ENCODE measurements at regions not wholly inside any gene's neighbourhood (a gene's known extent, or its start where the extent isn't known, plus 50 kb on each side); places are given as distances from the start of the nearest gene placed in this dataset.

DNA sequence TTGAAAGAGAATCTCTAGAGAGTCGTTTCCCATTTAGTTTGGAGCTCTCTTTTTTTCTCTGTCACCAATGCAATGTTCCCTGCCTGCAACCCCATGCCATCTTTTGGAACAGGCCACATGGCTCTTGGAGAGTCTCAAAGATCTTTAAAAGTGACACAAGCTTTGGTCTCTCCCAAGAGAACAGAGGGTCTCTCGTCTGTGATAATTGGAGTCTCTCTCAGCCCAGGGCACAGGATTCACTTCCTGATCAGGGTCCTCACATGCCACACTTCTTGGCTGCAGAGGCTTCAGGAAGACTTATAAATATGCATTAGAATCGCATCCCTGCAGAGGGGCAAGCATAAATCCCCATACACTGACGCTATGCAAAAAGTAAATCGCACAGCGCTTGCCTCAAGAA lies 240.5 kb downstream of the IRS2 start:
- FAIRE-seq (no peak), DNase-seq (ENCODE audit: low read depth, low spot score) (no peak)
- no peaks in the 10 kb centered on the region for H4K20me1 ChIP-seq (ENCODE audit: control insufficient read depth, extremely low read depth, insufficient read depth, low read length)
- H3K9me1 ChIP-seq (ENCODE audit: control insufficient read depth, extremely low read depth, insufficient read depth, low read length) = no peaks in the 10 kb centered on the region
- no peak overlapping the region for H3K4me3 ChIP-seq (ENCODE audit: control insufficient read depth in 2 of 3, extremely low read depth in 1 of 3, insufficient read depth in 2 of 3, low read depth in 1 of 3, low read length in 3 of 3)
- H3K4me1 ChIP-seq (ENCODE audit: control insufficient read depth, extremely low read depth, insufficient read depth, low read length) = no peaks in the 10 kb centered on the region
- no peak overlapping the region for H3K27ac ChIP-seq (ENCODE audit: control insufficient read depth, insufficient read depth, low read length)
- no peaks in the 10 kb centered on the region for H3K27me3 ChIP-seq (ENCODE audit: control insufficient read depth, extremely low read depth, insufficient read depth, low read length)
- no peaks in the 10 kb centered on the region for H3K79me2 ChIP-seq (ENCODE audit: control insufficient read depth, insufficient read depth, low read length)
- no peaks in the 10 kb centered on the region for H3K36me3 ChIP-seq (ENCODE audit: control insufficient read depth in 2 of 2, extremely low read depth in 1 of 2, insufficient read depth in 2 of 2, low read length in 2 of 2)
- H3K9ac ChIP-seq (ENCODE audit: control insufficient read depth, extremely low read depth, insufficient read depth, low read length) = no peak overlapping the region
- H3K4me2 ChIP-seq (ENCODE audit: control insufficient read depth, extremely low read depth, insufficient read depth, low read depth, low read length) = no peak overlapping the region
- dilution Hi-C loops (cut with MboI; ENCODE audit: extremely low pct_ligation_motif_present, low sequenced_read_pairs) = no loop called here
- no peaks in the 10 kb centered on the region for H3K9me3 ChIP-seq (ENCODE audit: control insufficient read depth, low read depth, low read length)
- no peak overlapping the region for H2AFZ ChIP-seq (ENCODE audit: control insufficient read depth, low read length)
- TF ChIP-seq, protein P1, sequence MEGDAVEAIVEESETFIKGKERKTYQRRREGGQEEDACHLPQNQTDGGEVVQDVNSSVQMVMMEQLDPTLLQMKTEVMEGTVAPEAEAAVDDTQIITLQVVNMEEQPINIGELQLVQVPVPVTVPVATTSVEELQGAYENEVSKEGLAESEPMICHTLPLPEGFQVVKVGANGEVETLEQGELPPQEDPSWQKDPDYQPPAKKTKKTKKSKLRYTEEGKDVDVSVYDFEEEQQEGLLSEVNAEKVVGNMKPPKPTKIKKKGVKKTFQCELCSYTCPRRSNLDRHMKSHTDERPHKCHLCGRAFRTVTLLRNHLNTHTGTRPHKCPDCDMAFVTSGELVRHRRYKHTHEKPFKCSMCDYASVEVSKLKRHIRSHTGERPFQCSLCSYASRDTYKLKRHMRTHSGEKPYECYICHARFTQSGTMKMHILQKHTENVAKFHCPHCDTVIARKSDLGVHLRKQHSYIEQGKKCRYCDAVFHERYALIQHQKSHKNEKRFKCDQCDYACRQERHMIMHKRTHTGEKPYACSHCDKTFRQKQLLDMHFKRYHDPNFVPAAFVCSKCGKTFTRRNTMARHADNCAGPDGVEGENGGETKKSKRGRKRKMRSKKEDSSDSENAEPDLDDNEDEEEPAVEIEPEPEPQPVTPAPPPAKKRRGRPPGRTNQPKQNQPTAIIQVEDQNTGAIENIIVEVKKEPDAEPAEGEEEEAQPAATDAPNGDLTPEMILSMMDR (optimal IDR thresholded peaks at IDR 0.05 in 1 of 3, IDR thresholded peaks at IDR 0.05 in 1 of 3, conservative IDR thresholded peaks at IDR 0.05 in 1 of 3; ENCODE audit: extremely low read depth in 1 of 3, insufficient read depth in 2 of 3, low read length in 3 of 3) = no peak
- no peak for TF ChIP-seq EZH2 (IDR thresholded peaks at IDR 0.05; ENCODE audit: low read length)

DNA sequence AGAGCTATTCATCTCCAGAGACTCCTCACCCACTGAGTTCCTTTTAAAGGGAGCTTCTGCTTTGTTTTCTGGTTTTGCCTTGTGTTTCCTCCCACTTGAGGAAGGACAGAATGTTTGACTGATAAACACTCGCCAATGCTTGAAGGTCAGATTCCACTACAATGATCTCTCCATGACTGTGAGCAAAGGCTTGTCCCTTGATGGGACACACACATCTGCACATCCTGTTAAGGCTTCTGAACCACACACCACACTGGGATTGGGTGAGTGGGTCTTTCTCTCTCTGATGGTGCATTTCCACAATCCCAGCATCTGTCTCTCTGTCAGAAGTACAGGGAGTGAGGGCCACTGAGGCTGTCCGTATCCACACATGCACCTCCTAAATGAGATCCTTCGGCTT lies 245.3 kb downstream of the IRS2 start:
- no peaks in the 10 kb centered on the region for H3K4me1 ChIP-seq (ENCODE audit: control insufficient read depth, extremely low read depth, insufficient read depth, low read length)

More for the DNA sequence above, 245.3 kb downstream of the IRS2 start:
- H3K79me2 ChIP-seq (ENCODE audit: control insufficient read depth, insufficient read depth, low read length) = no peaks in the 10 kb centered on the region
- DNase-seq (ENCODE audit: low read depth, low spot score) = no peak
- H2AFZ ChIP-seq (ENCODE audit: control insufficient read depth, low read length) = no peak overlapping the region
- FAIRE-seq = no peak
- peaks cover 2% of the 10 kb centered on the region for H3K27me3 ChIP-seq (ENCODE audit: control insufficient read depth, extremely low read depth, insufficient read depth, low read length)
- H3K36me3 ChIP-seq (ENCODE audit: control insufficient read depth in 2 of 2, extremely low read depth in 1 of 2, insufficient read depth in 2 of 2, low read length in 2 of 2) = no peaks in the 10 kb centered on the region
- no peak overlapping the region for H3K4me3 ChIP-seq (ENCODE audit: control insufficient read depth in 2 of 3, extremely low read depth in 1 of 3, insufficient read depth in 2 of 3, low read depth in 1 of 3, low read length in 3 of 3)
- dilution Hi-C loops (cut with MboI; ENCODE audit: extremely low pct_ligation_motif_present, low sequenced_read_pairs) = no loop called here
- H3K4me2 ChIP-seq (ENCODE audit: control insufficient read depth, extremely low read depth, insufficient read depth, low read depth, low read length) = no peak overlapping the region
- no peaks in the 10 kb centered on the region for H3K9me1 ChIP-seq (ENCODE audit: control insufficient read depth, extremely low read depth, insufficient read depth, low read length)
- TF ChIP-seq EZH2 (IDR thresholded peaks at IDR 0.05; ENCODE audit: low read length) = no peak
- TF ChIP-seq, protein P1 (optimal IDR thresholded peaks at IDR 0.05 in 1 of 3, IDR thresholded peaks at IDR 0.05 in 1 of 3, conservative IDR thresholded peaks at IDR 0.05 in 1 of 3; ENCODE audit: extremely low read depth in 1 of 3, insufficient read depth in 2 of 3, low read length in 3 of 3) = no peak
- no peaks in the 10 kb centered on the region for H3K9me3 ChIP-seq (ENCODE audit: control insufficient read depth, low read depth, low read length)
- H4K20me1 ChIP-seq (ENCODE audit: control insufficient read depth, extremely low read depth, insufficient read depth, low read length) = no peaks in the 10 kb centered on the region
- H3K27ac ChIP-seq (ENCODE audit: control insufficient read depth, insufficient read depth, low read length) = no peak overlapping the region
- H3K9ac ChIP-seq (ENCODE audit: control insufficient read depth, extremely low read depth, insufficient read depth, low read length) = no peak overlapping the region
